Stimulated activated CD4-positive, alpha-beta T cell treated with anti-CD3 and anti-CD28 coated beads, Interleukin-15, amount 100 ng/mL, for 24 hours (primary cell): ENCODE measurements at regions not wholly inside any gene's neighbourhood (a gene's known extent, or its start where the extent isn't known, plus 50 kb on each side); places are given as distances from the start of the nearest gene placed in this dataset.
"Not testable (repeated sequence)": the region's sequence is repeated elsewhere in the genome, so short reads cannot be mapped to it uniquely, and the experiment has no call there.

Source experiments
- DNase-seq: peaks from one replicate; pipeline ENCODE4 v3.0.0-alpha.2; 2020

DNA sequence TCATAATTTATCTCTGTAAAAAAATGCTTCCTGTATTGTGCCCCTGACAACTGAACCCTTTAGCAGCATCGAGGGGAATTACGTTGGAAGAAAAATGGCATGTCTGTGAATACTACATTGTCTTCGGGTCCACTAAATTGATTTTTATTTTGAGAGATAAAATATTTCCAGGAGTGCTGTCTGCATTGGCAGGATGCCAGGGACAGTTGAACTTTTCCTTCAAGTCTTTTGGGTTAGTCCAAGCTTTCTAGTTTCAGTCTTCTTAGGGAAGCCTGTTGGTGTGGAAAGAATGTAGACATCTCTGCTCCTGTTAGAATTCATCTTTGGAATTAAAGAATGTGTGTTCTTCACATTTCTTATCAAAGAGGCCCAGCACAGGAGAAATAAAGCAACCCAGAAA lies 557.9 kb downstream of the TMEM114 start:
- no peak for DNase-seq

DNA sequence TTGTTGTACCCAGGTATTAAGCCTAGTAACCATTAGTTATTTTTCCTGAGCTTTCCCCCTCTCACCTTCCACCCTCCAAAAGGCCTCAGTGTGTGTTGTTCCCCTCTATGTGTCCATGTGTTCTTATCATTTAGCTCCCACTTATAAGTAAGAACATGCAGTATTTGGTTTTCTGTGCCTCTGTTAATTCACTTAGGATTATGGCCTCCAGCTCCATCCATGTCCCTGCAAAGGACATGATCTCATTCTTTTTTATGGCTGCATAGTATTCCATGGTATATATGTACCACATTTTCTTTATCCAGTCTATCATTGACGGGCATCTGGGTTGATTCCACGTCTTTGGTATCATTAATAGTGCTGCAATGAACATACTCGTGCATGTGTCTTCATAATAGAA lies 560.3 kb downstream of the TMEM114 start:
- DNase-seq, result not testable (repeated sequence)

DNA sequence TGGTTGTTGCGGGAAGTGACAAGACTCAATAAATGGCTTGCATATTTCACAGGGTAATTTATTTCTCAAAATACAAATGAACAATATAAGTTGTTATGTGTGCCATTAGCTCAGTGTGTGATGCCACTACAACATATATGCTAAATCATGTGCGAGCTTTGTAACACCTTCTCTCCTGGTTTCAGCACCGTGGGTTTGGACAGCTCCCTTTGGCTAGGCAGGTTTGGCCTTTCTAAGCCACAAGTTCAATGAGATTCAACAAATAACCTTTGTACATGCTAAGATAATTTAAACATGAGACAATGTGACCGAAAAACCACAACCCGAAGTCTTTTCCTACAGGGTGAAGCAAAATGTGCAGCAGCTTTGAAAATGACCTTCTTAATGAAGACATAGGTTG lies 563.9 kb downstream of the TMEM114 start:
- DNase-seq, result no peak

DNA sequence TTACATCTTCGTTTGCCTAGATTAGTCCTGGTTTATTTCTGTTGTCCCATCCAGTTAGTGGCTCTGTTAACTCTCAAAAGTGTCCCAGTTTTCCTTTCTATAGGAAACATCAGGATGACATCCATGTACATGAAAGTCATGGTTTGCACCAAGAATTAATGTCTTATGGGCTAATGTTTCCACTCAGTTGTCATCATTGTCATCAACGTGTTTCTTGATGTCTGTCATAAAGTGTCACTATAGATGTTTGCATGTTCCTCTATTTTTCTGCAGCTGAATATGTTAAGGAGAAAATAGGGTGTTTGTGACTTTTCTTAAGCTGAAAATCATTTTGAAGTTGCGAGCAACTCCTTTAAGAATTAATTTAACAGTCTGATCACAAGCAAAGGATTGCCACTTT lies 567.0 kb downstream of the TMEM114 start:
- no peak for DNase-seq

DNA sequence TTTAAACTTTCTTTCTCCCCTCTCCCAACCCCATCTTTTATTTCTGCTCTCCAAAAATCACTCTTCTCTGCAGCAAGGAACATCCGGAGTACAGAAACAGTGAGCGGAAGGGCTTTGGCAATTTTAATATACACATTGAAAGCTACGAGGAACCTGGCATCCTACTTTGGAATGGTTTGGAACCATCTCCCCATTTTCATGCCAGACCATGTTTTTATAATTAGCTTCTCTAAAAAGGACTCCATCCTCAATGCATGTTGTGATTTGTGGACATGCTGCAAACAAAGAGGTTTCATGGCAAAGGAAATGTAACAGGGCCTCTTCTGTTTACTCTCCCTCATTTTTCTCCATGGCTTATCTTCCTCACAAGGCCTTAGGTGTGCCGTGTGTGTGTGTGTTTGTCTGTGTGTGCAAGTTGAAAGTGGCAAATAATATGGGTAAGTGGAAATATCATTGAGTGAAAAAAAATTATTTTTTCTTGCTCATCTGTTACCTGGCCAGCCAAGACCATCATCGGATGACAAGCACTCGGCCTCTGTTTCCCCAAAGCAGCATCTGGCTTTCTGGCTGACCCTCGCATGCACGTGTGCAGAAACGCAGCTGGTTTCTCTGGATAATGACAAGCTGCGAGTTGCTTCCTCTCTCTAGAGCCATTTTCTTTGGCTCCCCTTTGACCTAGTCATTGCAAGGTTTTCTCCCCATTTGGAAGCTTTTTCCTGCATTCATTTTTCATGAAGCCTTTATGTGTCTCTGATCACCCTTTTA lies 585.0 kb downstream of the TMEM114 start:
- no peak for DNase-seq

DNA sequence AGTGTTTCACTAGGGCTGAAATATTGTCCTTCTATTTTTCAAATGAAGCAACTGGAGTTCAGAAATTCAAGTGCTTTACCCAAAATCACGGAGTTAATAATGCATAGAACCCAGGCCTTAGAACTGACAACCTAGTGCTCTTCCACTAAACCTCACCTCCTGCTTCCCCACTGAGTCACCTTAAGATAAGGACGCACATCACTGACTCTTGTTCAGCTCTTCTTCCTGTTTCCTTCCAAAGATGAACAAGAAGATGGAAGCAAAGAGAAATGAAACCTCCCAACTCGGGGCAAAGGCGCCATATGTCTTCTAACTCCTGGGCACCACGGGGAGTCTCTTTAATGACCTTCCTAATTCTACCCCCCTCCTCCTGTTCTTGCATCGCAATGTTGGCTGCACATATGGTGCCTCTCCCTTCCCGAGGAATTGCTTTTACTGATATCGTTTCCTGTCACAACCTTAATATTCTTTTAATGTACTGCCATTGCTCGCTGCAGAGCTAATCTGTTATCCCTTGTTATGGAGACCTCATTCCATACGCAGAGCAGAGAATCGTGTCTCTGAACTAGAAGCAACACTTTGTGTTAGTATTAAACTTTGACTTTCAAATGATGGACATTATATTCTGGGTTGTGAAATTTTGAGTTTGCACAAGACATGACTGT lies 591.4 kb downstream of the TMEM114 start:
- DNase-seq, result no peak

DNA sequence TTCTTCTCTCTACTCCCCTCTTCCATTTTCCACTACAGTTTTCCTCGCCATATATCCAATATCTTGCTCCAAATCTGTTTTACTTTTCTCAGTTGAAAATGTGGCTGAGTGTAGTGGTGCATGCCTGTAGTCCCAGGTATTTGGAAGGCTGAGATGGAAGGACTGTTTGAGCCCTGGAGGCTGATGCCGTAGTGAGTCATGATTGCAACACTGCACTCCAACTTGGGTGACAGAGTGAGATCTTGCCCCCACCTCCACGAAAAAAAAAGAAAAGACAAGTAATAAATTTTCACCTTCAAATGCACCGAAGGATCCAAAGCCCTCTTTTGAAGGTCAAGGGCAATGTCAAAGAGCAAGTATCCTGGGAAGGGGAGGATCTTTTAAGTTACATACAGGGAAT lies 592.3 kb downstream of the TMEM114 start:
- DNase-seq, result no peak

DNA sequence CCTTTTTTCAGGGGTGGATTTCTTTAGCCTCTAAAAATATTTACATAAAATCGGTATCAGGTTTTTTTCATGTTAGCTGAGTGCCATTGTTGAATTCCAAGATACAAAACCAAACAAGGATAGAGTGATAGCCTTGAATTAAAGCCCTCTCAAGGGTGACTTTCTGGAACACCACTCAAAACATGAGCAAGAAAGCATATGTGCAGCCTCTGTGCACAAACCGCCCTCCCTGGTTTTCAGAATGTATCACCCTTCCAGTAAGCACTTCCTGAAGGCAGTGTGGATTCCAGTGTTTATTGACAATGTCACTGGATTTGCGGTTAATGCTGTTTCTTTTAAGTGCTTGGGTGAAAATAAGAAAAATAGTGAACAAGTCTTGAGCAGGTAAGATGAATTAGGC lies 597.7 kb downstream of the TMEM114 start:
- DNase-seq, result no peak

DNA sequence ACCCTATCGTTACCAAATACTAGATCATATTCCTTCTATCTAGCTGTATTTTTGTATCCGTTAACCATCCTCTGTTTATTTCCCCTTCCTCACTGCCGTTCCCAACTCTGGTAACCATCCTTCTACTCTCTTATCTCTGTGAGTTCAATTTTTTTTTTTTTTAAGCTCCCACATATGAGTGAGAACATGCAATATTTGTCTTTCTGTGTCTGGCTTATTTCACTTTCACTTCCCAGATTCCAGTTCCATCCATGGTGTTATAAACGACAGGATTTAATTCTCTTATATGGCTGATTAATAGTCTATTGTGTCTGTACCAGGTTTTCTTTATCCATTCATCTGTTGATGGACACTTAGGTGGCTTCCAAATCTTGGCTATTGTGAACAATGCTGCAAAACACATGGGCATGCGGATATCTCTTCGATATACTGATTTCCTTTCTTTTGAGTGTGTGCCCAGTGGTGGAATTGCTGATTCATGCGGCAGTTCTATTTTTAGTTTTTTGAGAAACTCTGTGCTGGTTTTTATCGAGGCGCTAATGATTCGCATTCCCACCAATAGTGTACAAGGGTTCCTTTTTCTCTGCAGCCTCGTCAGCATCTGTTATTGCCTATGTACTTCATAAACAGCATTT lies 599.6 kb downstream of the TMEM114 start:
- no peak for DNase-seq

DNA sequence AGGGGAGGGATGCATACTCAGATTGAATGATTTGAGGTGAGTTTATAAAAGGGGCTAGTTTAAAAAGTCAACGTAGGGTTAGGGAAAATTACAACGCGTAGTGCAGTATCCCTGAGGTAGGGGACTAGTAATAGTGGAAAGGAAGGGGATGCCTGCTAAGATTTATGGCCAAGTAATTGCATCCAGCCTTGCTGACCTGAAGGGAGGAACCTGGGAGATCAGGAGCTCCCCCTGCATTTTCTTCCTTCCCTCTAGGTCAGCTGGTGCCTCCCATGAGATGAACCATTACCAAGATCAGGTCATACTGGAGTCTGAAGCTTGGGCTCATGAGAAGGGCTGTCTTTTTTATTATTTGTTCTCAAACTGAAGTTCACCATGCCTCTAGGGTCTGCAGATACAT lies 606.6 kb downstream of the TMEM114 start:
- DNase-seq, result no peak

DNA sequence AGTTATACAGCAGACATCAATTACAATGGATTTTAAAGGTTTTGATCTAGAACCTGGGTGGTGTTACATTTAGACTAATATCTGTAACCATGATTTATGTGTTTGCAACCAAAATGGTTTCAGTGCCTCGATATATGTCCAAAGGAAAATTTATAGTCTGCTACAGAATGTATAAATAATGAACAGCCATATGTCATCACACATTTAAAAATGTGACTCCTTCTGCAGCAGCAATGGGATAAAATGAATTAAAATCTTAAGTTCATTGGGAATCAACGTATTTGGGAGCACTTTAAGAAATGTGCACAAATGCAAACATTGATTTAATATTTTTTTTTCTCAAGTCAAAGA lies 610.2 kb downstream of the TMEM114 start:
- no peak for DNase-seq

DNA sequence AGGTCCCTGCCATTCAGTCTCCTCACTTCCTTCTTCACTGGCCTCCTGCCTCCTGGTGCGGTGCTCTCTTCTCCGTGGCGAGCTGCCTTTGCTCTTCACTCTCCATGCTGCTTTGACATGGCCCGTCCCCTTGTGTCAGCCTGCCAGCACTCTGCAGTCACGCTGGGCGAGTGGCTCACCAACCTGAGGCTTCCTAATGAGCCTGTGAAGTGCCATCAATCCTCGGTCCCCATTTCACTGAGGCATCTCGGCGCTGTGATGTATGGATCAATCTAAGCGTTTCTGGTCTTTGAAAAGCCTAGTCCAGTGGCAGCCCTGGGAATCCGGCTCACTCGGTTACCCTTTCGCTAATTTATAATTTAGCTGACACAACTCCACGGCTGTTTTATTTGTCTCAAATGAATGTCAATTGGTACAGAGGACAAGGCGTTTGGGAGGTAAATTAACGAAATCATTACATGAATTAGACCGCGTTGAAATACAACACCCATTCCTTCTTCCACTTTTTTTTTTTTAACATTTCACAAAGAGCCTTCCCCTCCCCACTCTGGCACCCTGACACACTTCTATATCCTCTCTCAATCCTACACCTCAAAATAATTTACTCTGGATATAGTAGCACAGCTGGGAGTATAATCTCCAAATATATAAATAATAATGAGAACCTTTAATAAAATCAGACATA lies 610.7 kb downstream of the TMEM114 start:
- DNase-seq, result no peak

DNA sequence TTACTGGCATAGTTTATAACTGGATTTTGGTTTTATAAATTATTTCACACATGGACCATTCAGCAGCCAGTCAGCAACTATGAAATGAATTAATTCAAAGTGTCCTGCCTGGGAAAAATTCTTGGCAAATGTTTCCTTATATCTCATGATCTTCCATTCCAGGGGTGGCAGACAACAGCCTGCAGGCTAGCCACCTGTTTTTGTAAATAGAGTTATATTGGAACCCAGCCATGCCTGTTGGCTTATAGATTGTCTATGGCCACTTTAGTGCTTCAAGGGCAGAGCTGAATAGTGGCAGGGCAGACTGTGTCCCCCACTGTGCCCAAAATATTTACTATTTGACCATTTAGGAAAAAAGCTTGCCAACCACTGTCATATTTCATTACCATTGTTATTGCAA lies 613.7 kb downstream of the TMEM114 start:
- no peak for DNase-seq

DNA sequence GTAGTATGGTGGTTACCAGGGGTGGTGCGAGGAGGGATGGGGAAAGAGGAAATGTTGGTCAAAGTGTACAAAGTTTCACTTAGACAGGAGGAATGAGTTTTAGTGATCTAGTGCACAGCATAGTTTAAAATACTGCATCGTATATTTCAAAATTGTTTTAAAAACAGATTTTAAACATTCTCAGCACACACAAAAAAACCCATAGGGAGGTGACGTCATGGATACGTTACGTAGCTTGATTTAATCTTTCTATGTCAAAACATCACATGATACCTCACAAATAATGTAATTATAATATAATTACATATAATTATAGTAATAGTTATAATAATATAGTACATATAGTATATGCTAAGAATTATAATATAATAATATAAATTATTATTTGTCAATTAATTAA lies 614.2 kb downstream of the TMEM114 start:
- no peak for DNase-seq

DNA sequence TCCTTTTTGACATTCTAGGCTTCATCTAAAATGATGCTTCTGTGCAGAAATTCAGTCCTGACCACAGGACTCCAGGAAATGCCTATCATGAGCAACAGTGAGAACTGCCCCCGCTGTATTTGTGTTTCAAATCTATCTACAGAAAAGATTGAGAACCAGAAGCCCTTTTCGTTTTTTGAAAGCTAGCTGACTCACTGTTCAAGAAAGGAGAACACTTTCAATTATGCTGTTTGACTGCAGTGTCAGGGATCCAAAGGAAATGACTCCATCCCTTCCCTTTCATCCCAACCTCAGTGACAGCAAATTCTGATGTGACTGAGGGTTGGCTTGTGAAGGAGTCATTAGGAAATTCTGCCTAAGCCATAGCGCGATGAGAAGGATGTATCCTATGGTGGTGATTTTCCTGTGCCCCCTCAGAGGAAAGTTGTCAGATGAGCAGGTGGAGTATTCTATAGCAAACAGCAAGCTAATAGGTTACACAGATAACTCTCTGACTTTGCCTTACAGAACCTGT lies 622.3 kb downstream of the TMEM114 start:
- no peak for DNase-seq

DNA sequence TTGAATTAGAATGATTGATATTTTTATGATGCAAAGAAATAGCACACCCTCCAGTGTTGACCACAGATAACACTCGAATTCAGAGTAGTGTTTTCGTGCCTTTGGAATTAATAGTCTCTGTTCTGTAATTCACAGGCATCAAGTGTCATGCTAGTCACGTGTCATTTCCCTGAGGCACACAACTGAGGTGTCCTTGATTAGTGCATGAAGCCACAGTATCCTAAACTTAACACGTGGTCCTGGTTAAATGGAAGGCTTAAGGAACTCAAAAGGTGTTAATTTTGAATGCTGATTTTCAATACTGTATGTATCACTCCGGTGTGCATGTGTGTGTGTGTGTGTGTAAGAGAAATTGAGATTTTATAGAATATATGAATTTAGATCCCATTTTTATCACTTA lies 625.6 kb downstream of the TMEM114 start:
- no peak for DNase-seq

DNA sequence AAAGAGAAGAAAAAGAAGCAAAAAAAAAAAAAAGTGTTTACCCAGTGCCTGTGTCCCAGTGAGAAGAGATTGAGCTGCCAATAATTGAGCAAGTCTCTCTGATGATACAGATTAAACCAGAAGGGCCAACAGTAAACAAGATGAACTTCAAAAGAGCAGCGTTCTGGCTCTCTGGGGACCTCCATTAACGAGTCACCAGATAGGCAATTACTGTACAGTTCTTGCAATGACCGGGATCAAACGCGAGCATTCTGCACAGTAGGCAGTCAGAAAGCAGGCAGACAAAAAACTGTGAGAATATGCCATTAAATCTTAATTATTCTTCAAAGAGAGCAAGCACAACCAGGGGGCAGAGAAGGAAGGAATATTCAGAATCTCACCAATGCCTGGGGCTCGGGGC lies 626.1 kb downstream of the TMEM114 start:
- no peak for DNase-seq

DNA sequence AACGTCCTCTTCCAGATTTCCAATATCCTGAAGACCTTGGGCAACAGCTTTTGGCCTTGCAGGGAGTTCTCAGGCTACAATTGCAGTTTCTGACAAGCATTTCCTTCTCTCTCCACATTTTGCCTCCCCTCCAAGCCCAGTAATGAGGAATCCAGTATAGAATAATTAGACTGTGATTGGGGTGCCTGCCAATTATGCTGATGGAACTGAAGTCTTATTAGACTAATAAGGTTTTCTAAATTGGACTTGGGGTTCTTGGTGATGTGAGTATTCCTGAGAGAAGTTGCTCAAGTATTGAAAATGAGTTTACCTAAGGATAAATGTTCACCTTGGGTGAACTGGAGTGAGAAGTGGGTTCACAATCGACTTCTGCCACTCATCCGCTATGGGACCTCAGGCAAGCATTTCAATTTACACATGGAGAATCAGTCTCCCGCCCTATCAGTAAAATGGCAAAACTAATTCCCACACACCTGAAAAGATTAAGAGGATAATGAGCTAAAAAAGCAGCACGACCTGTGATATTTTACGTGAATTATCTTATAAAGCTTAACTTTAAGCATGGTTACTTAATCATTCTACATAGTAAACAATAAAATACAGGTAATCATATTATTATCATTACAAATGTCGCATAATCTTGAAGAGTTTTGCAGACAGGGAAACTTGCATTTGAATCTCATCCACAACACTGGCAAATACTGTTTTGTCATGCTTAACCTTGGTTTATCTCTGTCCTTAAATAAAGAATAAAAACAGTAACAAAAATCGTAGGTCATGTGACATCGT lies 628.0 kb downstream of the TMEM114 start:
- no peak for DNase-seq

DNA sequence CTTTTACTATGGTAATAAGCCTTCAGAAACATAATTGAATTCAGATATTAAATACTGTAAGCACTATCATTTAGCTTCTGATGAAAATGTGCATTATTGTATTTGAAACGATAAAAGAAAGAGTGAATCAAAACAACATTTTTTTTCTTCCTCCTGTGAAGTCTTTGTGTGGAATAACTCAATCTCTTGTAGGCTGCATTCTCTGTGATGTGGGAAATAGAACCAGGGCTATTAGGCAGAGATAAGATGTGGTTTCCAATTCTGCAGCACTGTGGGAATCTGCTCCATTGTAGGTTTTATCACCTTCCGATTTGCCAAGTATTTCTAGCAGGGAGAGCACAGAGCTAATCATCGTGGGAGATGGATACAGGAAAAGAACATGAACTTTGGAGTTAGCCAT lies 624.5 kb downstream of the RBFOX1 start:
- no peak for DNase-seq

DNA sequence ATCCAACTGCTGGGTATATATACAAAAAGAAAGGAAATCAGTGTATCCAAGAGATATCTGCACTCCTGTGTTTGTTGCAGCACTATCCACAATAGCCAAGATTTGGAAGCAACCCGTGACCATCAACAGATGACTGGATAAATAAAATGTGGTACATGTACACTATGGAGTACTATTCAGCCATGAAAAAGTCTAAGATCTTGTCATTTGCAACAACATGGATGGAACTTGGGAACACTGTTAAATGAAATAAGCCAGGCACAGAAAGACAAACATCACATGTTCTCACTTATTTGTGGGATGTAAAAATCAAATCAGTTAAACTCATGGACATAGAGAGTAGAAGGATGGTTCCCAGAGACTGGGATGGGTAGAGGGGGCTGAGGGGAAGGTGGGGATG lies 620.7 kb downstream of the RBFOX1 start:
- DNase-seq, result no peak

DNA sequence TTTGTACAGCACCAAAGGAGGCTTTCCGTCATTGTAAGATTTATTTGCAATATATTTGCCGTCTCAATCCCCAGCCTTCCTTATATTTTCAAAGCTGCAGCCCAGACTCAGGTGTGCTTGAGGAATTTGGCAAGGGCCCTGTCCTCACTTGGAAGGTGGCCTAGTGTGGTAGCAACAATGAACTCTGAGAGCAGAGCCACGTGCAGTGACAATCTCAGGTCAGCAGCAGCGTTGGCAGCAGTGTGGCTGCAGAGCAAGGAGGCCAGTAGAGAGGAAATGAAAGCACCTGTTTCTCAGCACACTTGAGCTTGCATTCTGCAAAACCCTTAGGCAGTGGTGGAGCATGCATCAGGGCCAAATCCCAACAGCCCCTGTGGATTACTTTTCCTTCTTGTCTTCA lies 613.5 kb downstream of the RBFOX1 start:
- no peak for DNase-seq

DNA sequence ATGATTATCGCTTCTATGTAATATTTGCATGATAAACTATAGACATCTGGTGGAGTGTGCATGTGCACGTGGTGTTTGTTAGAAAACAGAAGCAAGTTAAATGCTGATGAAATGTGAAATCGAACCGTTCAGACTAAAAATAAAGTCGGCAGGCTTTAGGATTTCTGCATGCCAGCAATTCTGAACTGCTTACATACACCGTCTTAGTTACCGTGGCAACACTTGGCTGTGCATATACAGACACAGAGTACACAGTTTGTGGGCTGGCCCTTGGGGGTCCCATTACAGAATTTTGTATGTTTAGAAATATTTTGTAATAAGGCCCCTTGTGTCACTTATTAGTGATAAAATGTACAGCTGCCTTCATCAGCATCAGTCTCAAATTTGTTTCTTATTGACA lies 605.5 kb downstream of the RBFOX1 start:
- DNase-seq, result no peak

DNA sequence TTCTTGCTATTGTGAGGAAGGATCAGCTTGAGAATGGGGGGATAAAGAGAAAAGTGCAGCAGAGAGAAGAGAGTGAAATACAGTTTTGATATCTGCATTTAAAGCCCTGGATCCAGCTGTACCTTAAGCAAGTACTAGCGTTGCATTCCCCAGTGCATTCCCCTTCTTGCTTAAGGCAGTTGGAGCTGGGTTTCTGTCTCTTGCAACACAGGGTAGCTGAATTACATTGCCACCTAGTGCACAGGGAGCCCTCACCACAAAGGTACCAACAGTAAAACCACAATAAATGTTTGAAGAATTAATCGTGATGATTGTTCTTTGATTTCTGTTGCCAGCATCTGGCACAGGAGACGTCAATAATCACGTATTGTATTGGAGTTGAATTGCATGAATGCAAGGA lies 588.7 kb downstream of the RBFOX1 start:
- no peak for DNase-seq
